Astrocyte of the hippocampus (primary cell): ENCODE measurements at regions not wholly inside any gene's neighbourhood (a gene's known extent, or its start where the extent isn't known, plus 50 kb on each side); places are given as distances from the start of the nearest gene placed in this dataset.
"Not testable (repeated sequence)": the region's sequence is repeated elsewhere in the genome, so short reads cannot be mapped to it uniquely, and the experiment has no call there.

Experiments used
- DNase-seq: peaks from one replicate; pipeline ENCODE4 v3.0.0; 2011; ENCODE audit warnings: low read depth, low spot score

DNA sequence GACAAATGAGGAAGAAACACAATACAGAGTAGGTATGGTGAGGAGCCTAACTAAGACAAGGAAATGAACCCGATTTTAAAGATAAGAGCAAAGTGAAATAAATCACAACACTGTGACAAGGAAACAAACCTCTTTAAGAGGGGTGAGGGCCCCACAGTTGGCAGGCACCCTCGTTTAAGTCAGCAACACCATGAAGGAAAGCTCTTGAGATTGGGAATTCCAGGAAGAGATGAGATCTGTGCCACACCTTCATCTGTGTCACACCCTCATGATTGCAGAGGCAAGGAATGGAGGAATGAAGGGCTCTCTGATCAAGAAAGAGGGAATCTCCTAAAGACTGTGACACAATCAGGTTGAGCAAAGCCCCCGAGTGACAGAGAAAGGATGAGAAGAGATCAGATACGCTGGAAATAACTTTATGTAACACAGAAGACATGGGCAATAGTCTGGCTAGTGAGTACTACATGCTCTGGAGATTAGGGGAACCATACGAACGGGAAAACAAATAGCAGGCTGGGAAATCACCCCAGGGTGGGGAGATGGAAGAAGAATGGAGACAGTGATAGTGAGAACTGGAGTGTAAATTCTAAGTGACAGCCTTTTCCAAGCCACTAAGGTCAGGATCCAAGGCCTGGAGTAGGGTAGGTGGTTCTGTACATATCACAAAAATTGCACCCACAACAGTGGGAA is 51.7 kb upstream of the TERB2 start:
- DNase-seq = not testable (repeated sequence)
